HepG2 (cell line): ENCODE measurements at regions not wholly inside any gene's neighbourhood (a gene's known extent, or its start where the extent isn't known, plus 50 kb on each side); places are given as distances from the start of the nearest gene placed in this dataset.

Experiments used
- EEA1 ChIP-seq: sonication (generic); formaldehyde crosslinking; IDR thresholded peaks from 2 replicates; pipeline ENCODE4 v1.5.1; 2020; ENCODE audit warnings: mild to moderate bottlenecking, missing genetic modification reagents, borderline replicate concordance
- GLMP ChIP-seq: sonication (generic); formaldehyde crosslinking; IDR thresholded peaks from 2 replicates; pipeline ENCODE4 v1.9.0; 2021; ENCODE audit warnings: missing genetic modification reagents, mild to moderate bottlenecking, borderline replicate concordance
- MAX ChIP-seq: IDR thresholded peaks from 2 replicates; pipeline ENCODE4 v1.6.1; 2012; ENCODE audit warnings: inconsistent platforms
- MBNL3 ChIP-seq: fragments of 250-450 bp; sonication (Bioruptor Pico); conservative IDR thresholded peaks from 2 replicates; pipeline ENCODE4 v1.8.0; 2022; ENCODE audit warnings: mild to moderate bottlenecking, inconsistent platforms
- MEF2D ChIP-seq: sonication (generic); formaldehyde crosslinking; IDR thresholded peaks from 2 replicates; pipeline ENCODE4 v1.5.1; 2020; ENCODE audit warnings: mild to moderate bottlenecking, missing genetic modification reagents
- SP140L ChIP-seq: sonication (generic); formaldehyde crosslinking; IDR thresholded peaks from 2 replicates; pipeline ENCODE4 v1.4.0; 2020; ENCODE audit warnings: missing genetic modification reagents, borderline replicate concordance
- TBX2 ChIP-seq: sonication (generic); formaldehyde crosslinking; IDR thresholded peaks from 2 replicates; pipeline ENCODE4 v1.5.0; 2020; ENCODE audit warnings: missing genetic modification reagents, mild to moderate bottlenecking, borderline replicate concordance
- ZBTB34 ChIP-seq: sonication (generic); formaldehyde crosslinking; IDR thresholded peaks from 2 replicates; pipeline ENCODE4 v1.8.0; 2022; ENCODE audit warnings: mild to moderate bottlenecking, missing genetic modification reagents
- ZBTB38 ChIP-seq: sonication (generic); formaldehyde crosslinking; IDR thresholded peaks from 2 replicates; pipeline ENCODE4 v1.5.1; 2020; ENCODE audit warnings: mild to moderate bottlenecking, missing genetic modification reagents
- ZMYM2 ChIP-seq: sonication (generic); formaldehyde crosslinking; IDR thresholded peaks from 2 replicates; pipeline ENCODE4 v1.8.0; 2022; ENCODE audit warnings: mild to moderate bottlenecking, missing genetic modification reagents
- ZNF138 ChIP-seq: sonication (generic); formaldehyde crosslinking; IDR thresholded peaks from 2 replicates; pipeline ENCODE4 v1.5.0; 2020; ENCODE audit warnings: mild to moderate bottlenecking, low read depth, missing genetic modification reagents
- ZNF362 ChIP-seq: sonication (generic); formaldehyde crosslinking; IDR thresholded peaks from 2 replicates; pipeline ENCODE4 v1.4.0; 2020; ENCODE audit warnings: missing genetic modification reagents, mild to moderate bottlenecking, borderline replicate concordance
- ZNF468 ChIP-seq: sonication (generic); formaldehyde crosslinking; IDR thresholded peaks from 2 replicates; pipeline ENCODE4 v1.8.0; 2022; ENCODE audit warnings: mild to moderate bottlenecking, moderate library complexity, missing genetic modification reagents
- ZNF644 ChIP-seq: IDR thresholded peaks from 2 replicates; pipeline ENCODE4 v1.6.1; 2016; ENCODE audit warnings: low read depth
- ZNF687 ChIP-seq: sonication (generic); formaldehyde crosslinking; IDR thresholded peaks from 2 replicates; pipeline ENCODE4 v1.5.1; 2020; ENCODE audit warnings: mild to moderate bottlenecking, missing genetic modification reagents, moderate library complexity

- peak; percentile 57 for TF ChIP-seq ZNF687 (CRISPR knock-in tag)
- no peak for TF ChIP-seq EEA1 (CRISPR knock-in tag)
- TF ChIP-seq GLMP (CRISPR knock-in tag) = no peak
- 0 out of 2 replicates have a peak, but pooled peaks have one; percentile 50 for TF ChIP-seq ZNF138
- TF ChIP-seq MBNL3 (CRISPR knock-in tag) = no peak
- TF ChIP-seq SP140L (CRISPR knock-in tag) = no peak
- TF ChIP-seq ZNF362 (CRISPR knock-in tag) = no peak
- TF ChIP-seq MAX = 0 out of 2 replicates have a peak, but pooled peaks have one; percentile 23
- TF ChIP-seq ZBTB38 (CRISPR knock-in tag) = 0 out of 2 replicates have a peak, but pooled peaks have one; percentile 9
- 0 out of 2 replicates have a peak, but pooled peaks have one; percentile 30 for TF ChIP-seq ZNF468
- TF ChIP-seq ZNF644 (CRISPR knock-in tag) = no peak
- peak; percentile 53; the same call in 1 of the 2 replicates for TF ChIP-seq ZMYM2 (CRISPR knock-in tag)
- TF ChIP-seq ZBTB34 (CRISPR knock-in tag) = no peak
- TF ChIP-seq MEF2D (CRISPR knock-in tag) = 0 out of 2 replicates have a peak, but pooled peaks have one; percentile 43
- TF ChIP-seq TBX2 (CRISPR knock-in tag) = peak; percentile 59; the same call in 1 of the 2 replicates
Observed at GRCh38 chr9:129414993-129415941, 205.6 kb downstream of the C9orf50 start (continued).
